Subcutaneous abdominal adipose tissue (tissue), 5 donors: ENCODE measurements at regions not wholly inside any gene's neighbourhood (a gene's known extent, or its start where the extent isn't known, plus 50 kb on each side); places are given as distances from the start of the nearest gene placed in this dataset.

Experiments used
- H3K27ac ChIP-seq: one replicate; pipeline ENCODE4 v1.7.0; 2013; ENCODE audit warnings: low read depth, mild to moderate bottlenecking, inconsistent platforms, low read length, moderate library complexity
- H3K27me3 ChIP-seq, 5 donors: one replicate each; pipeline ENCODE4 v1.7.0; 2013; ENCODE audit warnings: low read length in 5 of 5, inconsistent platforms in 1 of 5; ENCODE audit not compliant: control insufficient read depth in 5 of 5, insufficient read depth in 4 of 5
- H3K36me3 ChIP-seq, 5 donors: one replicate each; pipeline ENCODE4 v1.7.0; 2013; ENCODE audit warnings: low read length in 5 of 5; ENCODE audit not compliant: control insufficient read depth in 5 of 5, insufficient read depth in 5 of 5
- H3K4me1 ChIP-seq, 5 donors: one replicate each; pipeline ENCODE4 v1.7.0; 2013; ENCODE audit warnings: low read length in 5 of 5, mild to moderate bottlenecking in 3 of 5, moderate library complexity in 1 of 5; ENCODE audit not compliant: control insufficient read depth in 5 of 5, insufficient read depth in 5 of 5
- H3K4me3 ChIP-seq, 5 donors: one replicate each; pipeline ENCODE4 v1.7.0; 2013; ENCODE audit warnings: low read length in 5 of 5, low read depth in 1 of 5
- H3K9ac ChIP-seq, 5 donors: one replicate each; pipeline ENCODE4 v1.7.0; 2013; ENCODE audit warnings: low read length in 5 of 5, mild to moderate bottlenecking in 4 of 5, moderate library complexity in 3 of 5
- H3K9me3 ChIP-seq, 5 donors: one replicate each; pipeline ENCODE4 v1.7.0; 2013; ENCODE audit warnings: low read length in 5 of 5; ENCODE audit not compliant: control insufficient read depth in 5 of 5
- donor health status: healthy.
- donor health status: healthy.
- donor health status: healthy.
- donor health status: healthy.
- donor health status: healthy.

DNA sequence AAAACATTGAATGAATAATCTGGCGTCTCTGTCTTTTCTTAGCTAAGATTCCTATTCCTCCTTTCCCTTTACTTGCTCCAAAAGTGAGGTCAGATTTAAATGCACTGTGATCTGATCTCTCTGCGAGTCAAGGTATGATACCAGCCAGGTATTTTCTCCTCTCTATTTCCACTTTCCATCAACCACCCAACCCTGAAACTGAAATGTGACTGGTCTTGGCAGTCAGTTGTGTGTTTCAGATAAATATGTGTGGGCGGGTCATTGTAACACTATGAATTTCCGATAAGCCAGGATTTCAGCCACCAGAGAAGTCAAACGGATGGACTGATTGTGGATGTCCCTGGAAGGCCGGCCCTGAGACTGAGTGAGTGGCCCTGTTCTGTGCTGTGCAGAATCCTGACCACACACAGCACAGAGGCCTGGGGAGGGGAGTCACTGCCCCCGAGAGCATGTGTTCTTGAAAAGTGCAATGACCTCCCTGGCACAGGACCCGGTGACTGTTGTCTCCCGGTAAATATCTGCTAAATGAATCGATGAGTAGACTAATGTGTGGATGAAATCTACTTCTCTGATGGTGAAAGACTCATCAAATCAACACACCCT lies 612.5 kb upstream of the TMEM132C start:
- no peak overlapping the region for H3K4me3 ChIP-seq
- H3K27me3 ChIP-seq, result no peaks in the 10 kb centered on the region
- H3K36me3 ChIP-seq, result no peaks in the 10 kb centered on the region
- no peak overlapping the region for H3K9ac ChIP-seq
- no peaks in the 10 kb centered on the region for H3K4me1 ChIP-seq
- H3K9me3 ChIP-seq, result no peaks in the 10 kb centered on the region
- H3K27ac ChIP-seq, result no peak overlapping the region

DNA sequence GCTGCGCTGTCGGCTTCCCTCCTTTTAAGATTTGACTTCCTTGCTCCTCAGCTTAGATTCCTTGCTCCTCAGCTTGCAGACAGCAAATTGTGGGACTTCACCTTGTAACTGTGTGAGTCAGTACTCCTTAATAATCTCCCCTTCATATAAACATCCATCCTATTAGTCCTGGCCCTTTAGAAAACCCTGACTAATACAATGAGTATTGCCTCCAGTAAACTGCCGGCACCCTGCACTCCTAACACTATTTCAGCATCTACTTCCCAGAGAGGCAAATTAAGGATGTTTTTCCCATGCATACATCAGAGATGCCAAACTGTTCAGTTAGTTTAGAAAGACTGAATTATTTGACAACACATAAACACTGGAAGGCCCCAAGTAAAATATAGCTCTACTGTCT lies 611.3 kb upstream of the TMEM132C start:
- Histone ChIP-seq H3K4me3 (no peak overlapping the region), H3K27ac (no peak overlapping the region), H3K4me1 (no peaks in the 10 kb centered on the region), H3K9ac (no peak overlapping the region), H3K9me3 (no peaks in the 10 kb centered on the region), H3K36me3 (no peaks in the 10 kb centered on the region), H3K27me3 (no peaks in the 10 kb centered on the region)

DNA sequence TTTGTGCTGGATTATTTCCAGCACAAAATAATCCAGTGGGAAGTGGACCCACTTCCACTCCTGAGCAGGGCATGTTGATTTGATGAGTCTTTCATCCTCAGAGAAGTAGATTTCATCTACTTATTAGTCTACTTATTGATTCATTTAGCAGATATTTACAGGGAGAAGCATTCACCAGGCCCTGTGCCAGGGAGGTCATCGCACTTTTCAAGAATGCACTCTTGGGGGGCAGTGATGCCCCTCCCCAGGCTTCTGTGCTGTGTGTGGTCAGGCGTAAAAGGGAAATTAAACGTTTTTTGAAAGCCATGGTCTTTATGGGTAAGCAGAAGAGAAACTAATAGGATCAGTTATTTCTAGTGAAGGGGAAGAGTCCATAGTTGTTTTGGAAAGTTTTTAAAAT lies 610.7 kb upstream of the TMEM132C start:
- no peak overlapping the region for H3K27ac ChIP-seq
- H3K4me3 ChIP-seq, result no peak overlapping the region
- H3K4me1 ChIP-seq, result no peaks in the 10 kb centered on the region
- no peaks in the 10 kb centered on the region for H3K9me3 ChIP-seq
- no peak overlapping the region for H3K9ac ChIP-seq
- no peaks in the 10 kb centered on the region for H3K36me3 ChIP-seq
- no peaks in the 10 kb centered on the region for H3K27me3 ChIP-seq

DNA sequence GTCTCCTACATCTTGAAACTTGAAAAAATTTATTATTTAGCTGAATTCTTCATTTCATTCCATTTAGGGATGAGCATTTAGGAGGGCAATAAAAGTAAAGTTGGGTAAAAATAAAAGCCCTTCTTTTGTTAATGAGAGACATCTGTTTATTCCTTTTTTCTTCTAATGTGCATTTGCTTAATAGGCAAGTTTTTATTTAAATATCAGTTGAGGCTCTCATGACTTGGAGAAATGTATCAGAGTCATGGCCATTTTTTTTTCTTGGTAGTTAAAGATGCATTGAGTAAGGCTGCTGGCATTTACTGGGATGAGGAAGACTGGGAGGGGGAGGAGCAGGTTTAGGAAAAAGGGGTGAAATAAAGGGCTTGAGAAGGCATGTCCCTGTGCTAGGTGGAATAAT lies 609.9 kb upstream of the TMEM132C start:
- no peaks in the 10 kb centered on the region for H3K27me3 ChIP-seq
- no peaks in the 10 kb centered on the region for H3K36me3 ChIP-seq
- H3K4me3 ChIP-seq, result no peak overlapping the region
- no peaks in the 10 kb centered on the region for H3K9me3 ChIP-seq
- H3K27ac ChIP-seq, result no peak overlapping the region
- H3K4me1 ChIP-seq, result no peaks in the 10 kb centered on the region
- no peak overlapping the region for H3K9ac ChIP-seq

DNA sequence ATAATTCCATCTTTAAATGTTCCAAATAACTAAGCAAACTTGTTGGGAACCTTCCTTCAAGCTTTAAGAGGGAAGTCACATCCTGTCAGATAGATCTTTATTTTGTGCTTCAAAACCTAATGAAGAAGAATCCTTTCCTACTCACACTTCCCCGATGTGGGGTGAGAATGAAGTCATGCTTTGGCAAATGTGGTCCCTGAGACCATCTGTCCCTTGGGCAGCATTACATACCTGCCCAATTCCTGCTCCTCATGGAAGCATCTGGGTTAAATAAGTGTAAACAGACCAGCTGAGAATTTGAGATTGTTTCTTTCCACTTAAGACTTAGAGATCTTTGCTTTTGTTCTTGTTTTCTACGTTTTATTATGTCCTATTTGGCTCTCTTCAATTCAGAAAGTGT lies 606.0 kb upstream of the TMEM132C start:
- Histone ChIP-seq H3K27me3 (no peaks in the 10 kb centered on the region), H3K27ac (no peak overlapping the region), H3K9ac (no peak overlapping the region), H3K36me3 (no peaks in the 10 kb centered on the region), H3K9me3 (peaks cover 0 to 2% (median 0%) of the 10 kb centered on the region in 5 donors), H3K4me1 (no peaks in the 10 kb centered on the region), H3K4me3 (no peak overlapping the region)

DNA sequence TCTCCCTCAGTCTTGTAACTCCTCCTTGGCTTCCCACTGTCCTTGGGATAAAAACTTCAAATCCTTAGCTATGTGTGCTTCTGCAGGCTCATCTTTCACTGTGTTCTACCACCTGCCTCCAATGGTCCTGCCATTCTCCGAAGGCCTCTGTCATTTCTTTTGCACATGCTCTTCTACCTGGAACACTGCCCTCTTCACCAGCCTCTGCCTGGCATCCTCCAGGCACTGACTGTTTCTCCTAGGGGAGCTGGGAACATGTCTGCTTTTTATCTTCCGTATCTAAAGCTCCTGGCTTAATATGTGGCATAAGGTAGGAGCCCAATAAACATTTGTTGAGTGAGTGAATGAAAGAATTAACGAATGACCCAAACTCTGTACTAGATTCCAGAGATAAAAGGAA lies 603.3 kb upstream of the TMEM132C start:
- Histone ChIP-seq H3K27ac (no peak overlapping the region), H3K36me3 (no peaks in the 10 kb centered on the region), H3K4me1 (no peaks in the 10 kb centered on the region), H3K27me3 (no peaks in the 10 kb centered on the region), H3K4me3 (no peak overlapping the region), H3K9me3 (peaks cover 0 to 2% (median 0%) of the 10 kb centered on the region in 5 donors), H3K9ac (no peak overlapping the region)

DNA sequence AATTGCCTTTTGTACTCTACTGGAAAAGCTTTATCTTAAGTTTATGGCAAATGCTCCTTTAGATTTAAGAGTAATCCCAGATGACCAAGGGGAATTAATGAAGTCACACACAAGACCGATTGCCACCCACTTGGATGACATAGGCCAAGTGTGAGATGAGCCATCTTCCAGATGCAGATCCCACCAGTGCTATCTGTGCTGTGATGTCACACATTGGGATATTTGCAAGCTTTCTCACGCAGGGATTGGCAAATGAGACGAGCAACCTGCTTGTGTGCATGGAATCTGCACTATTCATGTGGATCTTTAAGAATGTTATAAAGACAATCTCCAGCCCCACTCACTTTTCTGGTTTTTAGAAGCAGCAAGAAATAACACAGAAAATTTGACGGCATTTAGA lies 602.1 kb upstream of the TMEM132C start:
- Histone ChIP-seq H3K27ac (no peak overlapping the region), H3K9ac (no peak overlapping the region), H3K9me3 (peaks cover 0 to 2% (median 0%) of the 10 kb centered on the region in 5 donors), H3K27me3 (no peaks in the 10 kb centered on the region), H3K36me3 (no peaks in the 10 kb centered on the region), H3K4me3 (no peak overlapping the region), H3K4me1 (no peaks in the 10 kb centered on the region)

DNA sequence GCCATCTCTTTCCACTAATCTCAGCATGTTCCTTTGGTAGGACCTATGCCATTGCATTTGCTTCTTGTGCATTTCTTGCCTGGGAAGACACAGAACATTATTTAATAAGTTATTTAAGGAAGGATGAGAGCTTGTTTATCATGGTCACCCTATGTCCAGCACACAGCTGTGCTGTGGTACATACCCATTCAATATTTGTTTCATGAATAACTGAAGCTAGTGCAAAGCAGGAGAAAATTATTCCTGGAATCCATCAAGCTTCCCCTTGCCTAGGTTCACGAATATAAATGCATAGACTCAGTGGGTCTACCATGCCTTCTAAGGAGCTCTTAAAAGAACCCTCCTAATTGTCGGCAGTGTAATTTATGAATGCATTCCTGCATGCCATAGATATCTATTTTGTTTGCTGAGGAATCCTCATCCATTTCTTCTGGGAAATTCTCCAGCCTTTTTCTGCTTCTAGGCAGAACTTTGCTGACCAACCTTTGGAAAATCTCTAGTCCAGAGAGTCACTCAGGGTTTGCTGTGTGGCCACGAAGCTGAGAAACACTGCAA lies 599.8 kb upstream of the TMEM132C start:
- peaks cover 0 to 2% (median 0%) of the 10 kb centered on the region in 5 donors for H3K9me3 ChIP-seq
- H3K4me3 ChIP-seq, result no peak overlapping the region
- H3K9ac ChIP-seq, result no peak overlapping the region
- no peaks in the 10 kb centered on the region for H3K27me3 ChIP-seq
- H3K4me1 ChIP-seq, result no peaks in the 10 kb centered on the region
- no peaks in the 10 kb centered on the region for H3K36me3 ChIP-seq
- H3K27ac ChIP-seq, result no peak overlapping the region

DNA sequence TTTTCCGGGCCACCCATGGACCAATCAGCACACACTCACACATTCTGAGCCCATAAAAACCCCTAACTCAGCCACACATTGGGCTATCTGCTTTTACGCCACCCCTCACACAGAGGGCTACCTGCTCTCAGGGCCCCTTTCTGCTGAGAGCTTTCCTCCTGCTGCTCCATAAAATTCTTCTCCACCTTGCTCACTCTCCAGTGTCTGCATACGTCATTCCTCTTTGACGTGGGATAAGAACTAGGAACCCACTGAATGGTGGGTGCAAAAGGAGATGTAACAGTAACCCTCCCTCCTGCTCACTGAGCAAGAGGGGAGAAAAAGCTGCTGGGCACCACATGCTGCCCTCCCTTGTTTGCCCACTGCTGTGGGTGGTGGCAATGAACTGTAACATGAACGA lies 596.7 kb upstream of the TMEM132C start:
- Histone ChIP-seq H3K4me1 (no peaks in the 10 kb centered on the region), H3K9ac (no peak overlapping the region), H3K9me3 (no peaks in the 10 kb centered on the region), H3K27me3 (peaks cover 0 to 2% (median 0%) of the 10 kb centered on the region in 5 donors), H3K36me3 (no peaks in the 10 kb centered on the region), H3K27ac (no peak overlapping the region), H3K4me3 (no peak overlapping the region)

DNA sequence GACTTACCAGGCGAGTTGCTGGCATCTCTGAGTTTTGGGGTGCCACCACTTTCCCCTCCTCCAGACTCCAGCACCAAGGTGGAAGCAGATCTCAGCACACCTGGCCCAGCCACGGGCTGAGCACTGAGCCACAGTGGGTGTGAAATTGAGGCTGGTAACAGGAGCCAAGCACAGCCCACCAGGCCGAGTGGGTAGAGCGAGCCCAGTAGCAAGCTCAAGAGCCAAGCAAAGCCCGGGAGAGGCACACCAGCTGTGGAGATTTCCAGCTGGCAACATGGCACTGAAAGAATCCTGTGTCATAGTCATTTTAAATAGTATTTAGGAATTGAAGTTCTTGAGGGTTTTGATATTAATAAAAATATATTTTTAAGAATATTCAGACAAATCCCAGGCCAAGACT lies 596.2 kb upstream of the TMEM132C start:
- Histone ChIP-seq H3K27ac (no peak overlapping the region), H3K4me3 (no peak overlapping the region), H3K4me1 (no peaks in the 10 kb centered on the region), H3K9ac (no peak overlapping the region), H3K36me3 (no peaks in the 10 kb centered on the region), H3K27me3 (peaks cover 0 to 2% (median 0%) of the 10 kb centered on the region in 5 donors), H3K9me3 (no peaks in the 10 kb centered on the region)
